ENCODE measurements at regions not wholly inside any gene's neighbourhood (a gene's known extent, or its start where the extent isn't known, plus 50 kb on each side); places are given as distances from the start of the nearest gene placed in this dataset.

- TF ChIP-seq CTCF (IDR thresholded peaks at IDR 0.05): no peak
- no peak for TF ChIP-seq POLR2AphosphoS5 (IDR thresholded peaks at IDR 0.05)
- no peak for TF ChIP-seq EP300 (IDR thresholded peaks at IDR 0.05; ENCODE audit: low read depth)
- TF ChIP-seq POLR2A (IDR thresholded peaks at IDR 0.05): no peak
Measured at GRCh38 chr4:38359113-38359512, 304.9 kb upstream of the KLF3 start.
